DMS53 (cell line): ENCODE measurements at regions not wholly inside any gene's neighbourhood (a gene's known extent, or its start where the extent isn't known, plus 50 kb on each side); places are given as distances from the start of the nearest gene placed in this dataset.

ENCODE experiments used
- DNase-seq: peaks from one replicate; lab custom pipeline; 2025; lab: John Stamatoyannopoulos, UW

GRCh38 chr2:64743739-64744330 lies 90.1 kb upstream of the SERTAD2 start:
- DNase-seq = no peak

GRCh38 chr2:64745562-64745961 lies 91.8 kb upstream of the SERTAD2 start:
- DNase-seq = peak; percentile 28

DNA sequence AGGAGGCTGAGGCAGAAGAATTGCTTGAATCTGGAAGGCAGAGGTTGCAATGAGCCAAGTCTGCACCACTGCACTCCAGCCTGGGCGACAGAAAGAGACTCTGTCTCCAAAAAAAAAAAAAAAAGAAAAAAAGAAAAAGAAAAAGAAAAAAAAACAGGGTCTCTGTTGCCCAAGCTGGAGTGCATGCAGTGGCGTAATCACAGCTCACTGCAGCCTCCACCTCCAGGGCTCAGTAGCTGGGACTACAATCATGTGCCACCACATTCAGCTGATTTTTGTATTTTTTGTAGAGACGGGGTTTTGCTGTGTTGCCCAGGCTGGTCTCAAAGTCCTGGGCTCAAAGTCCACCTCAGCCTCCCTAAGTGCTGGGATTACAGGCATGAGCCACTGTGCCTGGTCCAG lies 94.0 kb upstream of the SERTAD2 start:
- peak; percentile 9 for DNase-seq

DNA sequence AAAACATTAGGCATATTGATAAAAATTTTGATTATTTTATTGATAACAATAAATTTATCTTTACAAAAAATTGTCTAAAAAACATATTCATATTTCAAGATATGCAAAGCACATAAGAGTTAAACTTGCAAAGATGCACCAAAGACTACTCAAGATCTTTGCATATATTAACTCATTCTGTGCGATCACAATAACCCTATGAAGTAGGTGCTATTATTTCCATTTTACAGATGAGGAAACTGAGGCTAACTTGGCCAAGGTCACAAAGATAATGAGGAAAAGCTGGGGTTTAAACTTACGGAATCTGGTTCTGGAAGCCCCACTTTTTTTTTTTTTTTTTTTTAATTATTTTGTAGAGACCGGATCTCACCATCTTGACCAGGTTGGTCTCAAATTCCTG lies 94.4 kb upstream of the SERTAD2 start:
- no peak for DNase-seq

GRCh38 chr2:64748561-64748960 lies 94.8 kb upstream of the SERTAD2 start:
- no peak for DNase-seq

GRCh38 chr2:64749446-64749845 lies 95.7 kb upstream of the SERTAD2 start:
- no peak for DNase-seq

DNA sequence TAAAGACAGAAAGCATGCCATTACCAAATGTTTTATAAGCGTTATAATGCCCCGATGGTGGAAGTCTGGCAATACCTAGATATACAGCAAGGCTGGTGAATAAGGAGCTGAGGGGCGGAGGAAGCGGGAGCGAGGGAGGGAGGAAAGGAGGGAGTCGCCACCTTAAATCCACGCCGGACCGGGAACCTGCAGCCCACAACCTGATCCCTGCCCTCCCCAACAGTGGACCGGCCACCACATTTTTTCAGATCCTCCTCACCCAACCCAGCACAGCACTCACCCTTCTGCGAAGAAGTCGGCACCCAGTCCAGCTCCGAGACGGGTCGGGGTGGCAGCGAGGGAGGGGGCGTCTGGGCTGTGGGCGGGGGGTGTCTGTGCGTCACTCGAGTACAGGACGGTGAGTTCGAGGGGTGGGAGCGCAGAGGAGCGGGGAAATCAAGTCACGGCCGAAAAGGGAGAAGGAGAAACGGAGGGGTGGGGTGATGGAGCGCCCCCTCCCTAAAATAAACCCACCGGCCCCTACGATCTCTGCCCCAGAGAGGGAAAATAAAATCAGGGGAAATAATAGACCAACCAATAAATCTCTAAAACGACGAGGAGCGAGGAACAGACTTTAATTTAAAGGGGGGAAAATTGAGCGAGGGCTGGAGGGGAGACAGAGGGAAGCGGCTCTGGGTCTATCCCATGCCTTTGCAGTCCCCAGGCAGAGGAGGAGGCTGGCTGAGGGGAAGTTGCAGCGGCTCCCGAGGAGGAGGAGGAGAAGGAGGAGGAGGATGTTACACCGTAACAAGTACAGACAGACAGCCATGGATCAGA lies 96.5 kb upstream of the SERTAD2 start:
- peak; percentile 67 for DNase-seq

- DNase-seq = peak; percentile 100
These were observed 97.1 kb upstream of the SERTAD2 start for GRCh38 chr2:64750817-64751285.

DNA sequence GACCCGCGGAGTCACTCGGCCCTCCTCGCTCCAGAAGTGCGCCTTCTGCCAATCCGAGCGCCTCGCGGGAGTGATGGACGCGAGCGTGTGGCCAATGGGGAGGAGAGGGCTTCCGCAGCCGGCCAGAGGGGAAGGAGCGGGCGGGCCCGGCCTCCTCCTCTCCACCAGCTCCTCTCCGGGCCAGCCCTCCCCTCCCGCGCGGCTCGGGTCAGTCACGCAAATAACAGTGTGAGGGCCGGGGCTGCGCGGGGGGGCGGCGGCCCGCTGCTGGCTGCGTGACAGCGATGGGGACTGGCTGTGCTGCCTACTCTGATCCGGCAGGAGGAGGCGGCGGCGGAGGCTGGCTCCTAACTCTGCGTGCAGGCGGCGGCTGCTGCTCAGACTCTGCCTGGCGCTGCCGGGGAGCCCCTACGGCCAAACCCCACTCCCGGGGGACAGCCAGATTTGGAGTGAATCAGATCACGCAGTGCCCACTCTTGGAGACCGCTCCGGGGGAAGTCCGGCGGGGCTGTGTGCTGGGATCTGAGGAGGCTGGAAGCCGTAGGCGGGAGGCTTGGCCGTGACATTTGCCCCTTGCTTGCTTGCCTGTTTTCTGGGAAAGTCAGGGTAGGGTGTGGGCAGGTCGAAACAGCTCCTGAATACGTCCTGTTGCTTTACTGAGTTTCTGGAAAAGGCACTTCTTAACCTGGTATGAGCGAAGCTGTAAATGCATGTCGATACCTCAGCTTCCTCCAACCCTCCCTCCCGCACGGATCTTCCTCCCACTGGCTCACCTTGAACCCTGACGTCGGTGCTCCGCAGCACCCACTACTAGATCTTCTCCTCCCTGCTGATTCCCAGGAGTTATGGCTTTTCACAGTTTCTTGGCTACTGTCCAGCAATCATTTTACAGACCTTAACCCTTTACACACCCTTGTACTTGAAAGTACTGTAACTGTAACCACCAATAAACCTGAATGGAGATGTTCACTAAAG lies 97.9 kb upstream of the SERTAD2 start:
- peak; percentile 100 for DNase-seq

DNA sequence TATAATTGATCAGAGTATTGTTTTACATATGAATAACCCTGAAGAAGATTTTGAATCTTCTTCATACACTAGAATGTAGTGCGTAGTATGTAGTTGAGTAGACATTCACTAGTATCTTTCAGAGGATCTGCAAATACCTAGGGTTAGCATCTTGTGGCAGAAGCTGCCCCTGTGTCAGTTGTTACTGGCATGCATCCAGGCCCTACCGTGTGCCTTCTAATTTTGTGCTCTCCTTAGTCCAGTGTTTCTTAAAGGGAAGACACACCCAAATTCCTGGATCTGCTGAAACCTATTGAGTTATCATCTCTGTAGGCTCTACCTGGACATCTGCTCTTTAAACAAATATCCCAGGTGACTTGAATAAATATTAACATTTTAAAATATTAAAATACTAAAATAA lies 99.7 kb upstream of the SERTAD2 start:
- DNase-seq = peak; percentile 13

- DNase-seq = no peak
These were observed 100.9 kb upstream of the SERTAD2 start for GRCh38 chr2:64754570-64754969.

DNA sequence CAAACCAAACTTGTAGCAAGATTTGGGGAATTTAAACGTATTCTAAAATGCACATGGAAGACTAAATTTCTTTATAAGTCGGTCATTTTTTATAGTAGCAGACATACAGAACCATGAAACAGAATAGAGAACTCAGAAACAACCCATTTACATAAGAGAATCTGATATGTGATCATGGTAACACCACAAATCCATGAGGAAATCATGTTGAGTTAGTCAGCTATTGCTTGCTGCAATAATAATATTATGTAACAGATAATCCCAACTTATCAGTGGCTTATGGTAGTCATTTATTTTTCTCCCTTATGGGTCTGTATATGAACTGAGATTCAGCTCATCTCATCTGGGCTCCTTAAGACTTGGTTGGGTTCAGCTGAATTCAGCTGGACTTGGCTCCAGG lies 103.4 kb upstream of the SERTAD2 start:
- no peak for DNase-seq

- DNase-seq = no peak
These were observed 106.4 kb upstream of the SERTAD2 start for GRCh38 chr2:64760128-64760527.

DNA sequence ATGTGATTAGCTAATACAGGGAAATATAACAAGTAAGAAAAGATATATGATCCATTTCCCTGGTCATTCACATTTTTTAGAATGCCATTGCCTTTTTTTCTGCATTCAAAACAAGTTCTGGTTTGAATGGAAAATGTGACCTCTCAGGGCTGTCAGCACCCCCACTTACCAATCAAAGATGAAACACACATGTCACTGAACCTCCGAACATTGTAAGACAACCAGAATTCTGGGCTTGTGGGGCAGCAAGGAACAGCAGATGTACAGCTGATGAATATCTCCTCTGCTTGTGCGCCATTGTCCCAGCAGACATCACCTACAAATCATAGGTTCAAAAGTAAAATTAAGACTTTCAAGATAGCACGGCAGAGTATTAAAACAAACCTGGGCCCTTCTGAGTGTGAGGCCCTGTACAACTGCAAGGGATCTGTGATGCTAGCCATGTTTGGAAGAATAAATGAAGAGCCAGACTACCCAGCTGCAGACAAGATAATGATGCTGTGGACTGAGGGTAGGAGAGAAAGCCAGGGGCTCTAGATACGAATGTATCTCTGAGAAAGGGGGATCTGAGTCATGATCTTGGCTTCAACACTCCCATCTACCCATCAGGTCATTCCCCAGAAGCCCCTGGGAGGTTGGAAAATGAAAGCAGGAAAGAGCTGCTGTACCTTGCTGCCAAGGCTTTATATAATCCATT lies 108.7 kb upstream of the SERTAD2 start:
- DNase-seq = no peak

DNA sequence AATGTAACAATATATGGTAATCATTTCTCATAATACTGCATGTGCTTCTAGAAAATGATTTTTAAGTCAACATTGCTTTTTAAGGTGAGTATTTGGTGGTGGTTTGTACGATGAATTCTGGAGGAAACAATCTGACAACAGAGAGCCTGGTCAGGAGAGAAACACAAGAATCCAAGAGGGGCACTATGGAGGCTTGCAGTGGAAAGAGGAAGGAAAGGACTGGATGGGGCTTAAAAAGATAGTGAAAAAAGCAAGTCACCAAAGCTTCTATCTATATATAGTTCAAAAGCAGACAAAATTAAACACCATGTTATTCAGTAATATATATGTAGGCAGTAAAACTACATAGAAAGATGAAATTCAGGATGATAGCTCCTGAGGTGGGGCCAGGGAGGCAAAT lies 109.4 kb upstream of the SERTAD2 start:
- no peak for DNase-seq

DNA sequence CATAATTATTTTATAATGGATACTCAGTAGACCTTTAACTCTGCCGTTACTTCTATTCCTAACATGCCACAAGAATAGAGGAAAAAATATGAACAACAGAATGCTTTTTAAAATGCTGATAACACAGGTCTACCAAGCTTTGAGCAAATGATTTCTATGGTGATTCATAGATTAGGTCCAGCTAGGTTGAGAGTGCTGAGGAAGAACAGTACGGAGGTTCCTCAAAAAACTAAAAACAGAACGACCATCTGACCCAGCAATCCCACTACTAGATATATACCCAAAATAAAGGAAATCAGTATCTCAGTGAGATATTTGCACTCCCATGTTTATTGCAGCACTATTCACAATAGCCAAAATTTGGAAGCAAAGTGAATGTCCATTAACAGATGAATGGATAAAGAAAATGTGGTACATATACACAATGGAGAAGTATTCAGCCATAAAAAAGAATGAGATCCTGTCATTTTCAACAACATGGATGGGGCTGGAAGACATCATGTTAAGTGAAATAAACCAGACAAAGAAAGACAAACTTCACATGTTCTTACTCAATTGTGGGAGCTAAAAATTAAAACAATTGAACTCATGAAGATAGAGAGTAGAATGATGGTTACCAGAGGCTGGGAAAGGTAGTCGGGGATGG lies 111.6 kb upstream of the SERTAD2 start:
- DNase-seq = no peak

- DNase-seq = peak; percentile 33
These were observed 113.3 kb upstream of the SERTAD2 start for GRCh38 chr2:64766841-64767669.

- peak; percentile 89 for DNase-seq
These were observed 114.2 kb upstream of the SERTAD2 start for GRCh38 chr2:64767670-64768468.

GRCh38 chr2:64768491-64769005 lies 114.8 kb upstream of the SERTAD2 start:
- DNase-seq = no peak
